ENCODE measurements at regions not wholly inside any gene's neighbourhood (a gene's known extent, or its start where the extent isn't known, plus 50 kb on each side); places are given as distances from the start of the nearest gene placed in this dataset.

- H3K9me3 ChIP-seq, result peaks cover 0 to 22% (median 0%) of the 10 kb centered on the region in 12 donors
- H3K4me3 ChIP-seq, result no peak overlapping the region
- DNase-seq, result no peak
- TF ChIP-seq CTCF (IDR thresholded peaks at IDR 0.05) (no peak), POLR2A (IDR thresholded peaks at IDR 0.05) (no peak)
- H3K4me1 ChIP-seq, result no peaks in the 10 kb centered on the region
- ATAC-seq, result no peak
- intact Hi-C loops (cut with DNase I), result no loop called here
- H3K36me3 ChIP-seq, result no peaks in the 10 kb centered on the region
- no peak overlapping the region for H3K27ac ChIP-seq
- 72 to 82% (median 76%) methylated on average over 2 of the region's 2 CpGs for WGBS, 4 donors
- no peaks in the 10 kb centered on the region for H3K27me3 ChIP-seq
Observed at GRCh38 chr18:29056800-29057199, 879.9 kb upstream of the CDH2 start.

GRCh38 chr18:29041976-29042375 lies 865.0 kb upstream of the CDH2 start:
- H3K9me3 ChIP-seq, result peaks cover 0 to 25% (median 3%) of the 10 kb centered on the region in 12 donors
- H3K27me3 ChIP-seq, result no peaks in the 10 kb centered on the region
- no peaks in the 10 kb centered on the region for H3K36me3 ChIP-seq
- ATAC-seq, result no peak
- TF ChIP-seq CTCF (IDR thresholded peaks at IDR 0.05) (no peak), POLR2A (IDR thresholded peaks at IDR 0.05) (no peak)
- no peaks in the 10 kb centered on the region for H3K4me1 ChIP-seq
- no peak for DNase-seq
- no peak overlapping the region for H3K4me3 ChIP-seq
- intact Hi-C loops (cut with DNase I), result no loop called here
- WGBS, 4 donors, result 93 to 97% (median 94%) methylated on average over 1 of the region's 1 CpG
- no peak overlapping the region for H3K27ac ChIP-seq

GRCh38 chr18:29034113-29034856 lies 857.4 kb upstream of the CDH2 start:
- TF ChIP-seq CTCF (IDR thresholded peaks at IDR 0.05) (no peak), POLR2A (IDR thresholded peaks at IDR 0.05) (no peak)
- intact Hi-C loops (cut with DNase I), result loop anchor here in 1 of 10 donors (10.0 kb wide), 1 partner anchor 59 kb away; no protein-coding TSS in a partner anchor
- 75 to 83% (median 81%) methylated on average over 3 of the region's 3 CpGs for WGBS, 4 donors

GRCh38 chr18:29028560-29028959 lies 851.6 kb upstream of the CDH2 start:
- intact Hi-C loops (cut with DNase I), result no loop called here
- 76 to 89% (median 81%) methylated on average over 1 of the region's 1 CpG for WGBS, 4 donors
- no peak for ATAC-seq

More at GRCh38 chr18:29034113-29034856, 857.4 kb upstream of the CDH2 start:
- DNase-seq (no peak), ATAC-seq (no peak)
- Histone ChIP-seq H3K9me3 (peaks cover 0 to 4% (median 0%) of the 10 kb centered on the region in 12 donors), H3K4me1 (no peaks in the 10 kb centered on the region), H3K36me3 (no peaks in the 10 kb centered on the region), H3K27me3 (no peaks in the 10 kb centered on the region), H3K4me3 (no peak overlapping the region), H3K27ac (no peak overlapping the region)

More at GRCh38 chr18:29028560-29028959, 851.6 kb upstream of the CDH2 start:
- Histone ChIP-seq H3K4me3 (no peak overlapping the region), H3K27me3 (no peaks in the 10 kb centered on the region), H3K9me3 (no peaks in the 10 kb centered on the region), H3K4me1 (no peaks in the 10 kb centered on the region), H3K36me3 (no peaks in the 10 kb centered on the region), H3K27ac (no peak overlapping the region)
- no peak for DNase-seq
- no peak for TF ChIP-seq CTCF (IDR thresholded peaks at IDR 0.05)
- TF ChIP-seq POLR2A (IDR thresholded peaks at IDR 0.05), result no peak

All from heart left ventricle (tissue), 16 donors.